NCI-H226 (cell line): ENCODE measurements at regions not wholly inside any gene's neighbourhood (a gene's known extent, or its start where the extent isn't known, plus 50 kb on each side); places are given as distances from the start of the nearest gene placed in this dataset.

Experiments used
- DNase-seq: peaks from one replicate; pipeline ENCODE4 v3.0.0-alpha.2; 2015

DNA sequence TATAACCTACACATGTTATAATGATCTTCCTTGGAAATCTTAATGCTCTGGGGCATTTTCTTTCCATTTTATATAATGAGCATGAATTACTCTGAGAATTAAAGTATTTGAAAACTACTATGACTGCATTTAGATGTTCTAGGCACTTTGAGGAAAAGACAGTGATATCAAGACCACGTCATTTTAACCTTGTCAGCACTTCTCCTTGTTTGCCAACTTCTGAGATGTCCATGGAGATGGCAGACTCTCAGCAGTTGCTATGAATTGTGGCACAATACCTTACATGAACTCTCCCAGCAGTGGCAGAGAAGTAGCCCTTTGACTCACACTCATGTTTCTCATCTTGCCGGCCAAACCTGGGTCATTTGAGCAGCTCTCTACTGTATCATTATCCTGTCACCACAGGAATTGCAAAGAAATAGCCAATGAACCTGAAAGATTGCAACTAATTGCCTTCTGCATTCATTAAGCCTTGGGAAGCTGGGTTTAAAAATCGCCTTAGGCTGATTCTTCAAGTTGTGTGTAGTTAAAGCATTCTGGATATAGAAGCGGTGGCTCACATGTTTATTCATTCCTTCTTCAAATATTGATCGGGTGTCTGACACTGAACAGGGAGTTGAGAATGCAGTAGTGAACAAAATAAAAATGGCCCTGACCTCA is 272.2 kb upstream of the CFAP20DC start:
- DNase-seq = no peak

- no peak for DNase-seq
These were observed 270.3 kb upstream of the CFAP20DC start for GRCh38 chr3:59320080-59320479.

DNA sequence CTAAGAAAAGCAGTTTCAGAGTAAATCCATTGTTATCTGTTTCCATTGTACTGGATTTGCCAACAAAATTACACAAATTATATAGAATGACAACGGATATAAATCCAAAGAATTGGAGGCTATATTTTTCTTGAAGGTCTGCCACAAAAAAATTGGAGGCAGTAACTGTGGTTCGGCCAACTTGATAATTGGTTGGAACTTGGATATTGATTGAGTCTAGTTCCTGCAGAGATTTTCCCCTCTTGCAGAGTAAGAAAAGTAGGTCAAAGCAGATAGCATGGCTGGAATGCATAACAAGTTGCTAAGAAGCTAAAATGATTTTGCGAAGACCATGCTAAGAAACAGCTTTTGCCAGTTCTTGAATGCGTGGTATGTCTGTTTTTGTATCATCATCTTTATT is 269.6 kb upstream of the CFAP20DC start:
- DNase-seq = no peak

DNA sequence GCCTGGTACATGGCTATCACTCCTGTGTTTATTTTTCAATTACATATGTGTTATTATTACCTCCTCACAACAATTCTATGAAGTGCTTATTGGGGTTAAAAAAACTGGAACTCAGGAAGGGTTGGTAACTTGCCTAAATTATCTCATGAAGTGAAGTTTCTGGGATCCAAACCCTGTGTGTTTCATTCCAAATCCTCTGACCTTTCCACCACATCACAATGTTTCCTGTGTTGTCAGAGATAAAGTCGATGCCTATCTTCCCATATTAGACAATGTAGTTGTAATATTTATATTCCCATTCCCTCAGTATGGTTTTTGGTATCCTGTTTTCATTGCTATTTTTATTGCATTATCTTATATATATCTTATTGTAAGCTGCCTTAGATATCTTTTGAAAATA is 269.1 kb upstream of the CFAP20DC start:
- peak; percentile 20 for DNase-seq

DNA sequence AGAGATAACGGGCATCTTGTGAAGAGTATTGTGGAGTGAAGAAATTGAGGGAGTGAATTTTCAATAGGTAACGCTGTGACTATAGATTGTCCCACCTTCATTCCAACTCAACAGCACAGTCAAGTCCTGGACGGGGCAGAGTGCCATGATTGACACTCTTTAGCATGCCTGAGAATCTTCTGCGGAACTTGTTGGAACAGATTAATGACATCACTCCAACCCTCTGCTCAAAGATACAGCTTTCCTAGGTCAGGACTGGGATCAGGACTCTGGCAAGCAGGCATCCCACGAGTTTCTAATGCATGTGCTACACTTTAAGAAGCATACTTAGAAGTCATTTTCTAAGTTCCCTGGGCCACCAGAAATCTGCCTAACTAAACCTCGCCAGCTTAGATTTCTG is 267.6 kb upstream of the CFAP20DC start:
- DNase-seq = no peak

DNA sequence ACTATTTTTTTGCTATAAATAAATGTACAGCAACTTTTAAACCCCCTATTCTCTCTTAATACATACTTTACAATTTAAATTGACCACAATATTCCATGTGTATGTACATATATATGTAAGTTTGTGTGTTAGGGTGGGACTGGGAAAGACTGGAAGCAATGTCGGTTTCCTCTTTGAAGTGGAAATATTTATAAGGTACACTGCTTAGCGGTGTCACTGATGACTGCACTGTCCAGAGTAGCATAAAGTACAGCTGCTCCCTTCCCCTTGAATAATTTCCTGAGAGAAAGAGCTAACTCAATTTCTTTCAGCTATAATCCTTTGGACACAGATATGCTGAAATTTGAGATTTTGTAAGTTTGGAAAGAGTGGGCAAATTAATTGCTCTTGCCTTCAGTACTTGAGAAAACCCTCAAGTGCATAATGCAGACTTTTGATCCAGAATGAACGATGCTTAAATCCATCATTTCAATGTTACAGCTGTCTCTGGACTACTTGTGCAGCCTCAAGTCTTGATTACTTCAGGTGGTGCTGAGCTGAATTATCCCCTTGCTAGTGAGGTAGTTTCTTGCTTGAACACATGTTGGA is 267.0 kb upstream of the CFAP20DC start:
- no peak for DNase-seq

DNA sequence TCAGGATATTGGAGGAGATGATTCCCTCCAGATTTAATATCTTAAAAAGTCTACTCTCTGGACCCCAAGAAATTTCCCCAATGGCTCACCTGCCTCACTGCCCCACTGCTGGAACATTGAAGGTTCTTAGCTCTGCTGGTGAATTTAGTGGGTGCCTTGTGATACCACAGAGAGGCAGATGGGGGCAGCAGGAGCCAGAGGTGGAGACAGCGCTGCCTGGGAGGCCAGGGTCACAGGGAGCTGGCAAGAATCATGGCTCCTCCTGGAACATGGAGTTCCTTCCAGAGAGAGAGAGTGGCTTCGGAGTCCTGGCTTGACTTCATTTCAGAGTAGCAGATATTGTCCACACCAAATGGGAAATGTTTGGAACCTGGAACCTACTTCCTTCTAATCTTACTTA is 263.5 kb upstream of the CFAP20DC start:
- peak; percentile 5 for DNase-seq

DNA sequence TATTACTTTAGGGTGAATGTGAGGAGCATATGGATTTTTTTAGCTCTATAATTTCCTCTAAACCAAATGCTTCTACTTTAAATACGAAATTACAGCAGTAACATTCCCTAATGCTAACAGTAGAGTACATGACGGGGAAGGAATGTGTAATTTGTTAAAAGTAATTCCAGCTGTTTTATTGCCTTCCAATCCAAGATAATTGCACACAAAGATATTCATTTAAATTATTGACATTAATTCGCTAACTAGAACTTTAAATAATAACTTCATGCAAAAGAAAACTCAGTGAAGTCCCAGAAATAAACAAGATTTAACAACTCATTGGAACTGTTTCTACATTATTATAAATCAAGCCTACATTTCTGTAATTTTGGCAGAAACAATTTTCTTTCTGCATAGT is 261.4 kb upstream of the CFAP20DC start:
- no peak for DNase-seq

- peak; percentile 34 for DNase-seq
These were observed 260.9 kb upstream of the CFAP20DC start for GRCh38 chr3:59310736-59311135.

DNA sequence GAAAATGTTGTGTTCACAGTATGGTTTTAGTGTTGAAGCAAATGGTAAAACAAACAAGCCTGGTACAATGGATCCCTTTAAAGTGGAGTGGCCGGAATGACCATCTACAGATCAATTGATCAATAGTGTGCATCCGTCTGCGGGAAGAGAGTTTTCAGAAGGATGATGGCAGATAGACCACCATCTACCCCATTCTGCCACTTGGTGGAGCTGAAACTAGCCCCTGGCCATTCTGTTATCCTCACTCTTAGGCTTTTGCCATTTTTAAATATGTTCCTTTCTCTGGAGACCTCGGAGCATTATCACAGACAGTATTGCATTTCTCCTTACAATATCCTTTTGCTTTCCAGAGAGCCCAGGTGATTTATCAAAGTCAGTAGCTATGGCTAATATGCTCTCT is 258.9 kb upstream of the CFAP20DC start:
- no peak for DNase-seq

DNA sequence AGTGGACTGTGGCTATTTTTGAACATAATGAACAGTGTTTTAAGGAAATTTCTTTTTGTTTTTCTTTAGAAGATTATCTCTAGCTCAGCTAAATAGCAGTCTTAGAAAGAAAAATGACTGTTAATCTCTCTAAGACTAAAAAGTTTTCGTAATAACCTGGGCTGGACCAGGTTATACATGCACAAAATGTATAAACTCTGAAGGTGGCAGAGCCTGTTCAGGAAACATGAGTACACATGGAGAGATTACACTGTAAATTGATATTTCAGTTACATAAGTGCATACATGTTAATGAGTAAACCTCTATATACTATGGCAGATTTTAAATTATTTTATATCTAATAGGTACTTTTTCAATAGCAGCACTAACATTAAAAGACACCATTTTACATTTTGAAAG is 258.2 kb upstream of the CFAP20DC start:
- no peak for DNase-seq

DNA sequence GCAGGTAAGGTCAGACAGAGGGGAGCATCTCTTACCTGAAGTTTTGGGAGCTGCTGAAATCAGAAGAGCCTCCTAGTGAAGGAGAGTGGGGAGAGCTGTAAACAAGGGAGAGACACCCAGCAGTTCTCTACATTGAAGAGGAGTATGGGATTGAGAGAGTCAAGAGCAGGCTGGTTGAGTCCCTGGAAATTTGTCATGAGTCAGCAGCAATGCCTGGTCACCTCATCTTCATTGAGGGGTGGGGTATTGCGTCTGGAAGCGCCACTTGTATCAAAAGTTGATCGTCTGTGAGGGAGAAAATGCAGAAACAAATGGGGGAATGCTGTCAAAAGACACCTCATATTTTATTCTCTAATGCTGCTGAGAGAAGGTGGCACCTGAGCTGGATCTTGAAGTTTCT is 256.6 kb upstream of the CFAP20DC start:
- DNase-seq = no peak

GRCh38 chr3:59304296-59304695 is 254.5 kb upstream of the CFAP20DC start:
- DNase-seq = no peak

GRCh38 chr3:59303452-59303851 is 253.6 kb upstream of the CFAP20DC start:
- no peak for DNase-seq

GRCh38 chr3:59302442-59302841 is 252.6 kb upstream of the CFAP20DC start:
- DNase-seq = no peak

- DNase-seq = peak; percentile 93
These were observed 250.9 kb upstream of the CFAP20DC start for GRCh38 chr3:59300733-59301132.

GRCh38 chr3:59299561-59299960 is 249.7 kb upstream of the CFAP20DC start:
- DNase-seq = no peak

DNA sequence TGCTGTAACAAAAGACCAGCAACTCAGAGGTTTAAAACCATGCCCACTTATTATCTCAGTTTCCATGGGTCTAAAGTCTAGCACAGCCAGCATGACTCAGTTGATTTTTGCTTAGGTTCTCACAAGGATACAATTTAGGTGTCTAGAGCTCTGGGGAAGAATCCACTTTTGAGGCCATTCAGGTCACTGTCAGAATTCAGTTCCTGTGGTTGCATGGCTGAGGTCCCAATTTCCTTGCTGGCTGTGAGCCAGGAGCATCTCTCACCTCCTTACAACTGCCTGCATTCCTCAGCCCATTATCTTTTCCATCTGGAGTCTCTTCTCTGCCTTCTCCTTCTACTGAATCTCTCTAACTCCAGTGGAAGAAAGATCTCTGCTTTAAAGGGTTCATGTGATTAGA is 240.5 kb upstream of the CFAP20DC start:
- DNase-seq = no peak

- DNase-seq = no peak
These were observed 240.0 kb upstream of the CFAP20DC start for GRCh38 chr3:59289831-59290230.

- no peak for DNase-seq
These were observed 239.1 kb upstream of the CFAP20DC start for GRCh38 chr3:59288951-59289350.

DNA sequence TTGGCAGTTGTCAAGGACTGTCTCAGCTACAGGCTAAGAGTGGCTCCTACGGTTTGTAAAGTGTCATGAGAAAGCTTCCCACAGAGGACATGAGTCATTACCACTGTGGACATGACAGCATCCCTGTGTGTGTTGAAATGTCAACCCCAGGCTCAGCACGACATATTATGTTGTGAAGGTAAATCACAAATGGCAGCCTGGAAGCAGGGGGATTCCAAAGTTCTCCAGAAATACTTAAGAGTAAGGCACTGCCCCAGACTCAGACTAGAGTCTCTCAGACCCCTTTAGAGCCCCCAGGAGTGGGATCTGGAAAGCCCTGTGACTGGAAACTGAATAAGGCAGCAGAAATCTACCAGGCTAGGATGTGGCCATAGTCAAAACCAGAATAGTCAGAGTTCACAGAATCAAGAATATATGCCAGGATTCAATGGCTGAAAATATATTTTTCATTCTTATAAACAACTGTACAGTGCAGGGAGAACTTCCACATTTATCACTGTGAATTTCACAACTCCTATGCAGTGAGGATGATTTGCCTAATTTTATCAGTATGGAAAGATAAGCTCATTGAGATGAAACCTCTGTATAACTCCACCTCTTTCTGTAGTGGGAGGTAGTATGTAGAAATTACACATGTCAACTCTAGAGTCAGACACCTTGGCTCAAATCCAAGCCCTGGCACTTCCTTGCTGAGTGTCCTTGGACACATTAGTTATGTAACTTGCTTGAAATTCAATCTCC is 237.1 kb upstream of the CFAP20DC start:
- peak; percentile 58 for DNase-seq

DNA sequence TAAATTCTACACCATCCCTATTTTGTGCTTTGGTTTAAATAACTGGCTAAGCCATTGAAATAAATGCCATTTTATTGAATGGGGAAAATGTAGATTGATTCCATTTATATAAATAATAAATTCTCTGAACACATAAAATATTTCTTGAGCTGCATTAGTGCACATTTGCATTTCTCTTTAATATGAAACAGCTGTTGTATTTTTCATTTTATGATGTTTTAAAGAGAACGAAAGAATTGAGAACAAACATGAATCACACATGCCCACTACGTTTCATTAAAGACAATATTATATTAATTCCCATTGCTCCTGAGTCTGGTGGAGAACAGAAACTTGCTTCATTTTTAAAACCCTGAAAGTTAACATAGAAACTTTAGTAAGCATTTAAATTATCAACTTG is 235.7 kb upstream of the CFAP20DC start:
- DNase-seq = no peak

DNA sequence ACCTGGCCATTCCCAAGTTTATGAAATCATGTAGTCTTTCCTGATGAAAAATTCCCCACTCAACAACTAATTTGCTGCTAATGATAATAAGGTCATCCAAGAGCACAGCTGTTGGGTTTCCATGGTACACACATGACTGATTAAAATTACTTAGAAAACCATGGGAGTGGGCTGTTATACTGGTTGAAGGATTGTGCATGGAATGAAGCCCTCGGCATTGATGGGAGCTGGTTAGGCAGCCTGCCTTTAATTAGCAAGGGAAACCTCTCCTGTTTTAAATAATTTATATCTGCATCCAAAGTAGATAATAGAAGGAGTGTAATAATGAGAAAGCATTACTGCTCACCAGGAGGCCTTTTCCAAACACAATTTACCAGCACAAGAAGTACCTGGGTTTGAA is 235.1 kb upstream of the CFAP20DC start:
- no peak for DNase-seq

DNA sequence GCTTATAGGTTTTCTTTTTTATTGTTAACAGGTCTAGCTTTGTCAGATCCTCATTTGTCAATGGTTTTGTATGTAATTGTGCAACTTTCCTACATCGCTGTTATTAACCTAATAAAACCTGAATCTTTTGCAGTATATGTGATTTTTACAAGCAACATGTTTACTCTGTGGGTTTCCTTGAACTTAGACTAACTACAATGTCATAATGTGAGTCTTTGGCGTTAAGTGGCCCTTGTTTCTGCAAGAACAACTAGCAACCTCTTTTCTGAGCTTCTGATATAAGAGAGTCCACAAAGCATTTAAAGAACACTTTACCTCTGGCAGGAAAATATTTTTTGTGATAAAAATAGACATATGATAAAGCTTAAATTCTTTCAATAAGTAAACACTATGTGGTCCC is 230.3 kb upstream of the CFAP20DC start:
- DNase-seq = no peak

DNA sequence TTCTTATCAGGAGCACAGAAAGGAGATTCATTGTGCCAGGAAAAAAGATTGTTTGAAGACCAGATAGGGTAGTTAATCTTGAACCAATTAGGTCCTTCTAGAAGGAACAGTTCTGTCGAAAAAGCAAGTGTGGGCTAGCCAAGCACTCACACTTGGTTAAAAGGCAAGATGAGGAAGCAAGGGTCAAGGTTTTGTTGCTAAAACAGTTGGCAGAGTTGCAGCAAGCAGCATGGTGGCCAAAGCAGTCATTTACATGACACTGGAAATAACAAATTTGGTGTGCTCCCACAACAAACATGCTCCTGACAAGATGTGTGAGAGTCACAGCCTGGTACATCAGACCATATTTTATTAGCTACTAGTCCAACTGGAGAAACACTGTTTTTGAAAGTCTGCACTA is 228.0 kb upstream of the CFAP20DC start:
- no peak for DNase-seq
